ENCODE measurements at regions not wholly inside any gene's neighbourhood (a gene's known extent, or its start where the extent isn't known, plus 50 kb on each side); places are given as distances from the start of the nearest gene placed in this dataset.

GRCh38 chr16:13756411-13757140 lies 163.4 kb upstream of the ERCC4 start:
- Mint-ChIP-seq H3K4me1 (no peaks in the 10 kb centered on the region), H3K36me3 (ENCODE audit: low read depth) (no peaks in the 10 kb centered on the region), H3K27me3 (ENCODE audit: insufficient read depth, low read depth, poor library complexity) (no peaks in the 10 kb centered on the region), H3K27ac (no peak overlapping the region), H3K4me3 (no peak overlapping the region), H3K9me3 (no peaks in the 10 kb centered on the region; the same call in 1 of the 3 replicates)
- H3K27ac ChIP-seq (ENCODE audit: low read depth) = no peak overlapping the region
- no peak for TF ChIP-seq ETS1 (IDR thresholded peaks at IDR 0.05)
- no peak for TF ChIP-seq ZNF462 (CRISPR knock-in tag; IDR thresholded peaks at IDR 0.05)
- no peak for TF ChIP-seq ZNF114 (CRISPR knock-in tag; IDR thresholded peaks at IDR 0.05)
- TF ChIP-seq STAT1 (IDR thresholded peaks at IDR 0.05; ENCODE audit: unreplicated experiment) = no peak
- no peak for TF ChIP-seq JUNB (IDR thresholded peaks at IDR 0.05; ENCODE audit: unreplicated experiment)
- no peak for TF ChIP-seq CTCF (conservative IDR thresholded peaks at IDR 0.05; ENCODE audit: low read depth in 2 of 2)
- no peak for TF ChIP-seq EZH2 (IDR thresholded peaks at IDR 0.05; ENCODE audit: low read depth, unreplicated experiment)
- TF ChIP-seq NANOG (IDR thresholded peaks at IDR 0.05; ENCODE audit: borderline replicate concordance) = no peak
- TF ChIP-seq ZNF331 (CRISPR knock-in tag; IDR thresholded peaks at IDR 0.05; ENCODE audit: low read depth) = no peak
- no peak for TF ChIP-seq EZH2phosphoT487 (IDR thresholded peaks at IDR 0.05; ENCODE audit: unreplicated experiment)
- TF ChIP-seq REST (IDR thresholded peaks at IDR 0.05; ENCODE audit: unreplicated experiment) = no peak
- no peaks in the 10 kb centered on the region for H4K20me1 ChIP-seq (replicated peaks; ENCODE audit: insufficient read depth)
- no peak for DNase-seq (ENCODE audit: low spot score)
- H3K4me1 ChIP-seq (ENCODE audit: insufficient read depth) = no peaks in the 10 kb centered on the region
- no peaks in the 10 kb centered on the region for H3K79me2 ChIP-seq (replicated peaks; ENCODE audit: insufficient read depth)
- no peaks in the 10 kb centered on the region for H3K36me3 ChIP-seq (ENCODE audit: insufficient read depth)
- H2AFZ ChIP-seq = no peak overlapping the region
- H3K27me3 ChIP-seq (ENCODE audit: insufficient read depth) = no peaks in the 10 kb centered on the region
- H3K9me2 ChIP-seq (ENCODE audit: insufficient read depth) = peaks cover 22% of the 10 kb centered on the region
- H3K4me2 ChIP-seq = no peak overlapping the region
- ATAC-seq = no peak
- no peaks in the 10 kb centered on the region for H3F3A ChIP-seq (replicated peaks; ENCODE audit: low read depth)
- H3K4me3 ChIP-seq = no peak overlapping the region
